Ovary (tissue), 3 donors: ENCODE measurements at regions not wholly inside any gene's neighbourhood (a gene's known extent, or its start where the extent isn't known, plus 50 kb on each side); places are given as distances from the start of the nearest gene placed in this dataset.

Experiments
- CTCF ChIP-seq, 3 donors: fragments of 450-650 bp in 2 of 3; fragments of 200-600 bp in 1 of 3; IDR thresholded peaks; one replicate each; pipeline versions ENCODE4 v1.5.1 to v1.8.0; 2016 to 2022; ENCODE audit warnings: antibody characterized with exemption in 3 of 3, mild to moderate bottlenecking in 1 of 3
- EP300 ChIP-seq: sonication (generic); formaldehyde crosslinking; IDR thresholded peaks from one replicate; pipeline ENCODE4 v1.6.1; 2017; ENCODE audit warnings: antibody characterized with exemption
- donor health status: DM: no; HTN: no; CAD: no.

GRCh38 chr6:133674661-133675060 lies 214.3 kb upstream of the TCF21 start:
- TF ChIP-seq CTCF (IDR thresholded peaks at IDR 0.05): no peak
- TF ChIP-seq EP300: no peak
